AG09309 (cell line): ENCODE measurements at regions not wholly inside any gene's neighbourhood (a gene's known extent, or its start where the extent isn't known, plus 50 kb on each side); places are given as distances from the start of the nearest gene placed in this dataset.

Source experiments
- DNase-seq: peaks from one replicate; pipeline ENCODE4 v3.0.0-alpha.2; 2010; ENCODE audit warnings: low read depth
- H3K4me3 ChIP-seq: 2 replicates; pipeline ENCODE4 v1.5.1; 2011; ENCODE audit warnings: mild to moderate bottlenecking, low read depth, low read length, moderate library complexity; ENCODE audit not compliant: control insufficient read depth
- TF ChIP-seq, protein P1 (sequence below): IDR thresholded peaks from 2 replicates; pipeline ENCODE4 v1.5.1; 2011; ENCODE audit warnings: mild to moderate bottlenecking, low read depth, low read length, inconsistent platforms; ENCODE audit not compliant: insufficient read depth, control insufficient read depth; ENCODE audit errors: missing control alignments

DNA sequence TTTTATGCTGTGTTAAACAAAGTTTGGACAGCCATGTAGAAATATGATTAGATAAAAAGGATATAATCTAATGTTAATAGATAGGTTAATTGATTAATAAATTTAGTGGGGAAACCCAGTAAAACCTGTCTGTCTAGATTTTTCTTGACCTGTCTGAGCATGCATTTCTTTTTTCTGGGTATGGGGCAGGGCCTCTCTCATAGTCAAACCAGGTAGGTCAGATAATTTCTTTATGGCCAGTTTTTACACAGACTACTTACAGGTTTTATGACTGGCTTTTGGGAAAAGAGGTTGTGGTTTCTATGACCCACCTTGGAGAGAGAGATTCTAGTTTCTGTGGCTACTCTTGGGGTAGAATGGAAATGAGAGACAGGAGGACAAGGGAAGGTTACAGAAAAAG lies 135.6 kb upstream of the EPHA5 start:
- H3K4me3 ChIP-seq, result no peak overlapping the region
- DNase-seq, result no peak
- TF ChIP-seq, protein P1, sequence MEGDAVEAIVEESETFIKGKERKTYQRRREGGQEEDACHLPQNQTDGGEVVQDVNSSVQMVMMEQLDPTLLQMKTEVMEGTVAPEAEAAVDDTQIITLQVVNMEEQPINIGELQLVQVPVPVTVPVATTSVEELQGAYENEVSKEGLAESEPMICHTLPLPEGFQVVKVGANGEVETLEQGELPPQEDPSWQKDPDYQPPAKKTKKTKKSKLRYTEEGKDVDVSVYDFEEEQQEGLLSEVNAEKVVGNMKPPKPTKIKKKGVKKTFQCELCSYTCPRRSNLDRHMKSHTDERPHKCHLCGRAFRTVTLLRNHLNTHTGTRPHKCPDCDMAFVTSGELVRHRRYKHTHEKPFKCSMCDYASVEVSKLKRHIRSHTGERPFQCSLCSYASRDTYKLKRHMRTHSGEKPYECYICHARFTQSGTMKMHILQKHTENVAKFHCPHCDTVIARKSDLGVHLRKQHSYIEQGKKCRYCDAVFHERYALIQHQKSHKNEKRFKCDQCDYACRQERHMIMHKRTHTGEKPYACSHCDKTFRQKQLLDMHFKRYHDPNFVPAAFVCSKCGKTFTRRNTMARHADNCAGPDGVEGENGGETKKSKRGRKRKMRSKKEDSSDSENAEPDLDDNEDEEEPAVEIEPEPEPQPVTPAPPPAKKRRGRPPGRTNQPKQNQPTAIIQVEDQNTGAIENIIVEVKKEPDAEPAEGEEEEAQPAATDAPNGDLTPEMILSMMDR, result no peak

DNA sequence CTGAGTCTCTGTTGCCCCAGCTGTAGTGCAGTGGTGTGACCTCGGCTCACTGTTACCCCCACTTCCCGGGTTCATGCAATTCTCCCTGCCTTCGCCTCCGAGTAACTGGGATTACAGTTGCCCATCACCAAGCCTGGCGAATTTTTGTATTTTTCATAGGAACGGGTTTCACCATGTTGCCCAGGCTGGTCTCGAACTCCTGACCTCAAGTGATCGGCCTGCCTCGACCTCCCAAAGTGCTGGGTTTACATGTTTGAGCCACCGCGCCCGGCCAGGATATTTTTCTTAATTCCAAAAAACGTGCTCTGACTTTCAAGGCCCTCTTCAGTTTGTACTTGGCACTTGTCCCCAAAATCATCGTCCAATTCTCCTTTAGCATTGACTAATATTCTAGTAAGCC lies 129.2 kb upstream of the EPHA5 start:
- TF ChIP-seq, protein P1, result no peak

DNA sequence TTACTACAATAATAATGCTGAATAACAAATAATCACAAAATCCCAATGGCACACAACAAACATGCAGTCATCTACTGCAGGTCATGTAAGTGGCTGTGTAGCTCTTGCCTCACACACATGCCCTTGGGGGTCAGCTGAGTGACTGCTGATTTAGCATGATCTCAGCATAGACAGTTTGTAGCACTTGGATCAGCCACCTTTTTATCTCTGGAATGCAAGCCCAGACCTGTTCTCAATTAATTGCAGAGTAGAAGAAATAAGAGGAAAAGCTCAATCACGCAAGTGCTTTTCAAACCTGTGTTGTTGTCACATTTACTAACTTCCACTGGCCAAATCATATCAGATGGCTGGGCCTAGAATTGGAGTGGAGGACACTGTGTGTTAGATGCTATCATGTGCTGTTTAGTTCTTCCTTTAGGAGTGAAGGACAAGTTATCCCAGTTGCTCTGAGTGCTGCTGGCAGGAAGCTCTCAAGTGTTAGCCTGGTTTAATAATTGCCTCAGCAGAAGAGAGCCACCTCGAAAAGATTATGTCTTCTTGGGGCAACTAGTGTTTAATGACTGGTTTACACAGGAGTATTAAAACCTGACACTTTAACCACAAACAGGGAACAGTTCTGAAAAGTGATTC lies 128.3 kb upstream of the EPHA5 start:
- no peak for DNase-seq
- H3K4me3 ChIP-seq, result no peak overlapping the region
- TF ChIP-seq, protein P1, result no peak

More for the DNA sequence above, 129.2 kb upstream of the EPHA5 start:
- H3K4me3 ChIP-seq, result no peak overlapping the region
- DNase-seq, result no peak

DNA sequence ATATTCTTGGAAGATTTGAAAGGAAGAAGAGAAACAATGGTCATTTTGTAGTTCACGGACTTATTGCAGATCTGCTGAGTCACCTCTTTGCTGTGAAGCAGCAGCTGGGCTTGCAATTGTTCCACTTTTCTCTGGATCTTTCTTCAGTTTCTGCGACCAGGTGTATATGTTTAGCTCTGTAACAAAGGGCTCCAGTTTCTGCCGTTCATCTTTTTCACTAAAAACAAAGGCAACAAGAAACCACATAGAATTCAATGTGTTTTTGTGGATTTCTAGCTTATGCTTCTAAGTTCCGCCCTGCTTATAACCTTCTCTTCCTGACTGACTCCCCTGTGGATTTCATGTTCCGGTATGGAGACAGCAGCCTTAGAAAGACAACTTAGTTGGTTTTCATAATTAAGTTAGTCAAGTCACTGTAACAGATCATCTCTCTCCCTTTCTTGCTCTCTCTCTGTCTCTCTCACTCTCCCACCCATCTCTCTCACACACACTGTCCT lies 121.6 kb upstream of the EPHA5 start:
- DNase-seq, result no peak
- TF ChIP-seq, protein P1, result no peak
- H3K4me3 ChIP-seq, result no peak overlapping the region

DNA sequence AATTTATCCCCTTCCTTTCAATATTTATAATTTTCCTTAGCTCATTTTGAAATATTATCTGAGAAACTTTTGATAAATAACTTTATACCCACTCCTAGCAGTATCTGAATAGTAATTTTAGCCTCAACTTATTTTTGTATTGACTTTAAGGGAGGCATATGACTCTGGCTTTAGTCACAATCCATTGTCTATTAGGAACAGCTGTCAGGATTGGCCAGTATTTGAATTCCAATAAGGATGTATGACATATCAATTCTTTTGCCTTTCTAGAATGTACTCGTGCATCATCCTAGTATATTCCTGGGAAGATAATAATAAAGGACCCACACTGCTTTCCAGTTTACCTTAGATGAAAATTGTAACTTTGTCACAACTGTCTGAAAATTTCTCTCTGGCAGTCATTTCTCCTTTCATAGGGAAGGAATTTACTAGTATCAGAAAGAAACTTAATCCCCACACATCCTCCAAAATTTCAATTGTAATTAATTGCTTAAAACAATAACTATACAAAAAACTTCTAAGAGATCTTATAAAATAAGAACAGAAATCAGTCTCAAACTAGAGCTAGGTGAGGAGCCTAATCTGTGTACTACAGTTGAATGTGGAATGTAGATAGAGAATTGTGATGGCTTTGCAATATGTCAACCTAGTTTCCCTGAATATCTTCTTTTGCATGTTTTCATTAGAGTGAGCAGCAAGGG lies 121.0 kb upstream of the EPHA5 start:
- no peak for DNase-seq
- TF ChIP-seq, protein P1, result no peak
- H3K4me3 ChIP-seq, result no peak overlapping the region

DNA sequence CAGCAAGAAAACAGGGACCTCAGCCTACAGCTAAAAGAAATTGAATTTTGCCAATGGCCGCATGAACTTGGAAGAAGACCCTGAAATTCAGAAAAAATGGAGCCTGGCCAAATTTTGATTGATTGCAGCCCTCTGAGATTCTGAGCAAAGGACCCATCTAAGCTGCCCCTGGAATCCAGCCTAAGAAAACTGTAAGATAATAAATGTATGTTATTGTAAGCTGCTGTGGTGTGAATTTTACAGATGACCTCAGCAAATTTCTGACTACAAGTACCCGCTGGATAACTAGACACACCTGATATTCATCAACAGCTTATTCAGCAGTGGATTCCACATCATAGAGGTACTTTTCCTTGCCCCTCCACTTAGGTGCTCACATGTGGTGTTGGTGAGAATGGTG lies 119.5 kb upstream of the EPHA5 start:
- no peak for DNase-seq
- TF ChIP-seq, protein P1, result no peak
- H3K4me3 ChIP-seq, result no peak overlapping the region
